ENCODE measurements at regions not wholly inside any gene's neighbourhood (a gene's known extent, or its start where the extent isn't known, plus 50 kb on each side); places are given as distances from the start of the nearest gene placed in this dataset.

DNA sequence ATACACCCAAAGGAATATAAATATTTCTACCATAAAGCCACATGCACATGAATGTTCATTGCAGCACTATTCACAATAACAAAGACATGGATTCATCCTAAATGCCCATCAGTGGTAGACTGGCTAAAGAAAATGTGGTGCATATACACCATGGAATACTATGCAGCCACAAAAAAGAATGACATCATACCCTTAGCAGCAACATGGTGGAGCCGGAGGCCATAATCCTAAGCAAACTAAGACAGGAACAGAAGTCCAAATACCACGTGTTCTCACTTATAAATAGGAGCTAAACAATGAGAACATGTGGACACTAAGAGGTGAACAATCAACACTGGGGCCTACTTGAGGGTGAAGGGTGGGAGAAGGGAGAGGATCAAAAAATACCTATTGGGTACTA, 198.5 kb downstream of the BMP4 start:
- no peak for DNase-seq (ENCODE audit: low read depth in 2 of 2)
- Histone ChIP-seq H3K4me1 (ENCODE audit: control insufficient read depth, extremely low read depth, insufficient read depth, low read length) (no peaks in the 10 kb centered on the region), H3K79me2 (ENCODE audit: control insufficient read depth, insufficient read depth, low read length) (no peaks in the 10 kb centered on the region), H3K27ac (ENCODE audit: insufficient read depth, low read length) (no peak overlapping the region), H4K20me1 (ENCODE audit: control insufficient read depth, extremely low read depth, insufficient read depth, low read length) (no peaks in the 10 kb centered on the region), H3K9me3 (ENCODE audit: control insufficient read depth, insufficient read depth, low read depth, low read length) (no peaks in the 10 kb centered on the region), H3K36me3 (ENCODE audit: control insufficient read depth, insufficient read depth, low read length) (no peaks in the 10 kb centered on the region), H3K27me3 (ENCODE audit: control insufficient read depth, insufficient read depth, low read length) (no peaks in the 10 kb centered on the region), H3K4me2 (ENCODE audit: extremely low read depth, insufficient read depth, low read length) (no peak overlapping the region), H2AFZ (ENCODE audit: low read length) (no peak overlapping the region), H3K9ac (ENCODE audit: insufficient read depth, low read length) (no peak overlapping the region), H3K4me3 (replicated peaks in 1 of 4; ENCODE audit: control extremely low read depth in 1 of 4, insufficient read depth in 1 of 4, low read depth in 3 of 4, low read length in 4 of 4) (no peak overlapping the region)
- TF ChIP-seq, protein P1, sequence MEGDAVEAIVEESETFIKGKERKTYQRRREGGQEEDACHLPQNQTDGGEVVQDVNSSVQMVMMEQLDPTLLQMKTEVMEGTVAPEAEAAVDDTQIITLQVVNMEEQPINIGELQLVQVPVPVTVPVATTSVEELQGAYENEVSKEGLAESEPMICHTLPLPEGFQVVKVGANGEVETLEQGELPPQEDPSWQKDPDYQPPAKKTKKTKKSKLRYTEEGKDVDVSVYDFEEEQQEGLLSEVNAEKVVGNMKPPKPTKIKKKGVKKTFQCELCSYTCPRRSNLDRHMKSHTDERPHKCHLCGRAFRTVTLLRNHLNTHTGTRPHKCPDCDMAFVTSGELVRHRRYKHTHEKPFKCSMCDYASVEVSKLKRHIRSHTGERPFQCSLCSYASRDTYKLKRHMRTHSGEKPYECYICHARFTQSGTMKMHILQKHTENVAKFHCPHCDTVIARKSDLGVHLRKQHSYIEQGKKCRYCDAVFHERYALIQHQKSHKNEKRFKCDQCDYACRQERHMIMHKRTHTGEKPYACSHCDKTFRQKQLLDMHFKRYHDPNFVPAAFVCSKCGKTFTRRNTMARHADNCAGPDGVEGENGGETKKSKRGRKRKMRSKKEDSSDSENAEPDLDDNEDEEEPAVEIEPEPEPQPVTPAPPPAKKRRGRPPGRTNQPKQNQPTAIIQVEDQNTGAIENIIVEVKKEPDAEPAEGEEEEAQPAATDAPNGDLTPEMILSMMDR (conservative IDR thresholded peaks at IDR 0.05 in 1 of 2, IDR thresholded peaks at IDR 0.05 in 1 of 2; ENCODE audit: low read depth in 1 of 2, low read length in 2 of 2) = no peak
- TF ChIP-seq EZH2 (IDR thresholded peaks at IDR 0.05; ENCODE audit: low read length, missing control alignments) = no peak

DNA sequence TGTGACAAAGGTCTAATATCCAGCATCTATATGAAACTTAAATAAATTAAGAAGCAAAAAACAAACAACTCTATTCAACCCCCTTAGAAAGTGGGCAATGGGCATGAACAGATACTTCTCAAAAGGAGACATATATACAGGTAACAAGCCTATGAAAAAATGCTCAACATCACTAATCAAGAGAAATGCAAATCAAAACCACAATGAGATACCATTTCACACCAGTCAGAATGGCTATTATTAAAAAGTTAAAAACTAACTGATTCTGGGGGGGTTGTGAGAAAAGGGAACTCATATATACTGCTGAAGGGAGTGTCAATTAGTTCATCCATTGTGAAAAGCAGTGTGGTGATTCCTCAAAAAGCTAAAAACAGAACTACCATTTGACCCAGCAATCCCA, 198.9 kb downstream of the BMP4 start:
- H3K4me1 ChIP-seq (ENCODE audit: control insufficient read depth, extremely low read depth, insufficient read depth, low read length) = no peaks in the 10 kb centered on the region
- DNase-seq (ENCODE audit: low read depth in 2 of 2) = no peak
- H3K27me3 ChIP-seq (ENCODE audit: control insufficient read depth, insufficient read depth, low read length) = no peaks in the 10 kb centered on the region
- no peak for TF ChIP-seq EZH2 (IDR thresholded peaks at IDR 0.05; ENCODE audit: low read length, missing control alignments)
- TF ChIP-seq, protein P1 (conservative IDR thresholded peaks at IDR 0.05 in 1 of 2, IDR thresholded peaks at IDR 0.05 in 1 of 2; ENCODE audit: low read depth in 1 of 2, low read length in 2 of 2) = no peak
- H4K20me1 ChIP-seq (ENCODE audit: control insufficient read depth, extremely low read depth, insufficient read depth, low read length) = no peaks in the 10 kb centered on the region
- H3K27ac ChIP-seq (ENCODE audit: insufficient read depth, low read length) = no peak overlapping the region
- H3K9ac ChIP-seq (ENCODE audit: insufficient read depth, low read length) = no peak overlapping the region
- no peaks in the 10 kb centered on the region for H3K79me2 ChIP-seq (ENCODE audit: control insufficient read depth, insufficient read depth, low read length)
- no peaks in the 10 kb centered on the region for H3K36me3 ChIP-seq (ENCODE audit: control insufficient read depth, insufficient read depth, low read length)
- no peak overlapping the region for H2AFZ ChIP-seq (ENCODE audit: low read length)
- no peak overlapping the region for H3K4me2 ChIP-seq (ENCODE audit: extremely low read depth, insufficient read depth, low read length)
- no peak overlapping the region for H3K4me3 ChIP-seq (replicated peaks in 1 of 4; ENCODE audit: control extremely low read depth in 1 of 4, insufficient read depth in 1 of 4, low read depth in 3 of 4, low read length in 4 of 4)
- no peaks in the 10 kb centered on the region for H3K9me3 ChIP-seq (ENCODE audit: control insufficient read depth, insufficient read depth, low read depth, low read length)

DNA sequence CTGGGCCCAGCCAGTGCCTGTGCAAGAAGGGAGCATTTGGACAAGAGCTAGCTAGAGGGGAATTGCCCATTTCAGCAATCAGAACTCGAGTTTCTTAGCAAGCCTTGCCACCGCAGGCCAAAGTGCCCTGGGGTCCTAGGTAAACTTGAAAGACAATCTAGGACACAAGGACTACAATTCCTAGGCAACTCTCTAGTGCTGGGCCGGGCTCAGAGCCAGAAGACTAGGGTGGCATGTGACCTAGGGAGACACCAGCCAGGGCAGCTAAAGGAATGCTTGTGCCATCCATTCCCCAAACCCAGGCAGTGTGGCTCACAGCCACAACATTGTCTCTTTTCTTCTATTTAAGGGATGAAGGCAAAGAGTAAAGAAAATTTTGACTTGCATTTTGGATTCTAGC, 205.0 kb downstream of the BMP4 start:
- TF ChIP-seq, protein P1 (conservative IDR thresholded peaks at IDR 0.05 in 1 of 2, IDR thresholded peaks at IDR 0.05 in 1 of 2; ENCODE audit: low read depth in 1 of 2, low read length in 2 of 2) = no peak
- no peak for TF ChIP-seq EZH2 (IDR thresholded peaks at IDR 0.05; ENCODE audit: low read length, missing control alignments)
- no peaks in the 10 kb centered on the region for H3K36me3 ChIP-seq (ENCODE audit: control insufficient read depth, insufficient read depth, low read length)
- H3K9ac ChIP-seq (ENCODE audit: insufficient read depth, low read length) = no peak overlapping the region
- no peaks in the 10 kb centered on the region for H4K20me1 ChIP-seq (ENCODE audit: control insufficient read depth, extremely low read depth, insufficient read depth, low read length)
- H3K27me3 ChIP-seq (ENCODE audit: control insufficient read depth, insufficient read depth, low read length) = no peaks in the 10 kb centered on the region
- H3K4me2 ChIP-seq (ENCODE audit: extremely low read depth, insufficient read depth, low read length) = no peak overlapping the region
- H3K4me3 ChIP-seq (replicated peaks in 1 of 4; ENCODE audit: control extremely low read depth in 1 of 4, insufficient read depth in 1 of 4, low read depth in 3 of 4, low read length in 4 of 4) = no peak overlapping the region
- H3K4me1 ChIP-seq (ENCODE audit: control insufficient read depth, extremely low read depth, insufficient read depth, low read length) = no peaks in the 10 kb centered on the region
- H3K79me2 ChIP-seq (ENCODE audit: control insufficient read depth, insufficient read depth, low read length) = no peaks in the 10 kb centered on the region
- H3K9me3 ChIP-seq (ENCODE audit: control insufficient read depth, insufficient read depth, low read depth, low read length) = no peaks in the 10 kb centered on the region
- H3K27ac ChIP-seq (ENCODE audit: insufficient read depth, low read length) = no peak overlapping the region
- no peak overlapping the region for H2AFZ ChIP-seq (ENCODE audit: low read length)
- DNase-seq (ENCODE audit: low read depth in 2 of 2) = no peak

All from fibroblast of lung (primary cell).